Transverse colon (tissue), 4 donors: ENCODE measurements at regions not wholly inside any gene's neighbourhood (a gene's known extent, or its start where the extent isn't known, plus 50 kb on each side); places are given as distances from the start of the nearest gene placed in this dataset.

Source experiments
- DNase-seq: peaks from one replicate; pipeline ENCODE4 v3.0.0-alpha.2; 2019
- H3K27ac ChIP-seq, 4 donors: fragments of 200-600 bp; sonication (generic); 2 replicates each; pipeline ENCODE4 v1.5.1; 2016 to 2018; ENCODE audit warnings: inconsistent platforms in 4 of 4
- H3K27me3 ChIP-seq: fragments of 200-600 bp; sonication (generic); 2 replicates; pipeline ENCODE4 v1.5.1; 2017; ENCODE audit warnings: inconsistent platforms
- H3K36me3 ChIP-seq, 4 donors: fragments of 200-600 bp; sonication (generic); 2 replicates each; pipeline ENCODE4 v1.5.1; 2017 to 2019; ENCODE audit warnings: inconsistent platforms in 4 of 4
- H3K4me1 ChIP-seq, 4 donors: fragments of 200-600 bp; sonication (generic); 2 replicates each; pipeline ENCODE4 v1.5.1; 2017 to 2020; ENCODE audit warnings: inconsistent platforms in 4 of 4
- H3K4me3 ChIP-seq, 4 donors: fragments of 200-600 bp; sonication (generic); 1 replicate in 1 of 4; 2 replicates in 3 of 4; pipeline versions ENCODE4 v1.5.1 to v1.6.1; 2017 to 2019; ENCODE audit warnings: inconsistent platforms in 4 of 4
- H3K9me3 ChIP-seq, 2 donors: fragments of 200-600 bp; sonication (generic); 2 replicates each; pipeline ENCODE4 v1.5.1; 2017 to 2019; ENCODE audit warnings: inconsistent platforms in 2 of 2
- CTCF ChIP-seq, 5 experiments: fragments of 200-600 bp in 3 of 5; fragments of 450-650 bp in 2 of 5; sonication (generic) in 3 of 5; IDR thresholded peaks; 1 replicate in 2 of 5; 2 replicates in 3 of 5; pipeline ENCODE4 v1.5.1; 2016 to 2017; ENCODE audit warnings: antibody characterized with exemption in 5 of 5, inconsistent platforms in 3 of 5, mild to moderate bottlenecking in 2 of 5, moderate library complexity in 1 of 5
- EP300 ChIP-seq: sonication (generic); formaldehyde crosslinking; IDR thresholded peaks from one replicate; pipeline ENCODE4 v1.6.1; 2017; ENCODE audit warnings: antibody characterized with exemption, low read depth
- POLR2A ChIP-seq: fragments of 450-650 bp; IDR thresholded peaks from one replicate; pipeline ENCODE4 v1.6.1; 2016; ENCODE audit warnings: antibody characterized with exemption, mild to moderate bottlenecking, moderate library complexity
- POLR2AphosphoS5 ChIP-seq, 3 donors: sonication (generic); formaldehyde crosslinking; IDR thresholded peaks; one replicate each; pipeline ENCODE4 v1.6.1; 2016; ENCODE audit warnings: antibody characterized with exemption in 3 of 3
- WGBS, 2 donors: methylation state at CpG; one replicate each; pipeline ENCODE4 v1.1.5; 2018; ENCODE audit warnings: low coverage in 1 of 2; 5-methylcytosine and 5-hydroxymethylcytosine counted together
- in situ Hi-C, 4 donors: fragments of 200-750 bp; cut with MboI; loops; one replicate each; pipeline versions ENCODE4 v1.15.0 to v1.15.1; 2017; ENCODE audit warnings: low sequenced_read_pairs in 3 of 4, low pct_ligation_motif_present in 1 of 4, low pct_unique_long_range_greater_than_20kb in 1 of 4
- intact Hi-C: fragments of 100-400 bp; cut with DNase I; formaldehyde crosslinking; loops from one replicate; pipeline ENCODE4 v1.15.1; 2023; ENCODE audit warnings: low total_unique reads

- no peak for DNase-seq
- H3K27me3 ChIP-seq, result no peaks in the 10 kb centered on the region
- H3K9me3 ChIP-seq, result peaks cover 11 to 16% of the 10 kb centered on the region in 2 donors
- H3K4me3 ChIP-seq, result no peak overlapping the region
- TF ChIP-seq EP300, result no peak
- in situ Hi-C loops (no loop called here), intact Hi-C loops (no loop called here)
- H3K4me1 ChIP-seq, result no peaks in the 10 kb centered on the region
- no peaks in the 10 kb centered on the region for H3K36me3 ChIP-seq
- no peak overlapping the region for H3K27ac ChIP-seq
These were observed 157.6 kb upstream of the TMCC3 start for GRCh38 chr12:94807951-94808350.

DNA sequence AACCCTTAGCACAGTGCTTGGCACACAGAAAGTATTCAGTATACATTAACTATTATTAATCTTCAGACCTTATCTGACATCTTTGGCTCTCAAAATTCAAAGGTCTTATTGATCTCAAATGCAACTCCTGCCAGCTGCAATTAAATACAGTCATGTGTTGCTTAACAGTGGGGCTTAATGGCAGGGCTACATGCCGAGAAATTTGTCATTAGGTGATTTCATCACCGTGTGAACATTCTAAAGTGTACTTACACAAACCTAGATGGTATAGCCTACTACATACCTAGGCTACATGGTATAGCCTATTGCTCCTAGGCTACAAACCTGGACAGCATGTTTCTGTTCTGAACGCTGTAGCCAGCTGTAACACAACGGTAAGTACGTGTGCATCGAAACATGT, 156.3 kb upstream of the TMCC3 start:
- in situ Hi-C loops, result no loop called here
- WGBS, 2 donors, result 88% methylated on average over 6 of the region's 6 CpGs; no CpG with 5 or more reads in 1 of the 2 donors
- no peak for DNase-seq
- no peaks in the 10 kb centered on the region for H3K4me1 ChIP-seq
- no peak overlapping the region for H3K27ac ChIP-seq
- H3K36me3 ChIP-seq, result no peaks in the 10 kb centered on the region
- no peak for TF ChIP-seq CTCF (IDR thresholded peaks at IDR 0.05)
- no peak for TF ChIP-seq POLR2A
- TF ChIP-seq EP300, result no peak
- TF ChIP-seq POLR2AphosphoS5 (IDR thresholded peaks at IDR 0.05), result no peak
- no peak overlapping the region for H3K4me3 ChIP-seq
- H3K27me3 ChIP-seq, result no peaks in the 10 kb centered on the region
- peaks cover 0 to 7% of the 10 kb centered on the region in 2 donors for H3K9me3 ChIP-seq
- intact Hi-C loops, result no loop called here

DNA sequence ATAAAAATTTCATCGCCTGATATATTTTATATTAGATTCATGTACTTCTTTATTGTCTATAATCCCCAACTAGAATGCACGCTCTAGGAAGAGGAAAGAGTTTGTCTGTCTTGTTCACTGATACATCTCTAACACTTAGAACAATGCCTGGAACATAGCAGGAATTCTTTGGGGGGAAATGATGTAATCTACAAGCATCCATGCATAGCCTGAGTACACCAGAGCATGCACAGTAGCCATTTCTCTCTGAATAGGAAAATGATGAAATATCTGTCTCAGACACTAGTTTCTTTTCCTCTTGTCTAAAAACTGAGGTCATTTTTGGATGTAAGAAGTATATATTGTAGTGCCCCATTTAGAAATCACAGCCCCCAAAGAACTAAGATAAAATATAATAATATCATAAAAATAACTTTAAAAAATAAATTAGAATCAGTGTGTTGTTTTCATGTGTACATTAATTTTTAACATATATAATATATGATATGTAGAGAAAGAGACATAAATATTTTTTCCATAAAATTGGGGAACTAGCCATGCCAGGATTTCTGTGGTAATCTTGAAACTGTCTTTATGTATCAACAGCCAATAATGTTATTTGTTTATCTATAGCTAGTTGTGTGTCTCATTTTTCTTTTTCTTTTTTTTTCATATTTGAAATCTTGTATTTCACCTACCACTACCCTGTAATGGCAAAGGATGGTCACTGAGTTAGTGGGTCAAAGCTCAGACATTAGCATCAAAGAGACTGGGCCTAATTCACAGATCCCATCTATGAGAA, 155.6 kb upstream of the TMCC3 start:
- intact Hi-C loops, result no loop called here
- H3K9me3 ChIP-seq, result peaks cover 0 to under 1% of the 10 kb centered on the region in 2 donors
- no peak for DNase-seq
- H3K36me3 ChIP-seq, result no peaks in the 10 kb centered on the region
- no peak overlapping the region for H3K4me3 ChIP-seq
- 93 to 100% methylated on average over 2 of the region's 2 CpGs for WGBS, 2 donors
- no peak for TF ChIP-seq CTCF (IDR thresholded peaks at IDR 0.05)
- TF ChIP-seq EP300, result no peak
- TF ChIP-seq POLR2A, result no peak
- TF ChIP-seq POLR2AphosphoS5 (IDR thresholded peaks at IDR 0.05), result no peak
- H3K4me1 ChIP-seq, result no peaks in the 10 kb centered on the region
- H3K27me3 ChIP-seq, result no peaks in the 10 kb centered on the region
- in situ Hi-C loops, result no loop called here
- H3K27ac ChIP-seq, result no peak overlapping the region

DNA sequence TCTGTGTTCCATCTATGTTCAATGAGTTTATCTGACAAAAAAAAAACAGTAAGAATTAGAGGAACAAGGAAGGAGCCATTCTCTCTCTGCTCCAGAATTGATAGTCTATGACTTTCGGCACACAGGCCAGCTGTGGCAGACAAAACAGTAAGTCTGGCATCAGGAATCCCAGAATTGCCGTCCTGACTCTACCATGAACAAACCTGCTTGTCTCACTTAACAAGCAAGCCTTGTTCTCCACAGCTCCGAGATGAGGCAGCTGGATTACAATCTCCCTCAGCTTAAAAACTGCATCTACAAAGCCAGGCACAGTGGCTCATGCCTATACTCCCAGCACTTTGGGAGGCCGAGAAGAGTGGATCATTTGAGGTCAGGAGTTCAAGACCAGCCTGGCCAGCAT, 153.6 kb upstream of the TMCC3 start:
- TF ChIP-seq POLR2A, result no peak
- DNase-seq, result no peak
- WGBS, 2 donors, result 60 to 72% methylated on average over 1 to 4 of the region's 4 CpGs
- H3K27me3 ChIP-seq, result no peaks in the 10 kb centered on the region
- H3K27ac ChIP-seq, result no peak overlapping the region
- no peaks in the 10 kb centered on the region for H3K4me1 ChIP-seq
- H3K4me3 ChIP-seq, result no peak overlapping the region
- intact Hi-C loops (no loop called here), in situ Hi-C loops (no loop called here)
- no peaks in the 10 kb centered on the region for H3K36me3 ChIP-seq
- no peaks in the 10 kb centered on the region for H3K9me3 ChIP-seq

DNA sequence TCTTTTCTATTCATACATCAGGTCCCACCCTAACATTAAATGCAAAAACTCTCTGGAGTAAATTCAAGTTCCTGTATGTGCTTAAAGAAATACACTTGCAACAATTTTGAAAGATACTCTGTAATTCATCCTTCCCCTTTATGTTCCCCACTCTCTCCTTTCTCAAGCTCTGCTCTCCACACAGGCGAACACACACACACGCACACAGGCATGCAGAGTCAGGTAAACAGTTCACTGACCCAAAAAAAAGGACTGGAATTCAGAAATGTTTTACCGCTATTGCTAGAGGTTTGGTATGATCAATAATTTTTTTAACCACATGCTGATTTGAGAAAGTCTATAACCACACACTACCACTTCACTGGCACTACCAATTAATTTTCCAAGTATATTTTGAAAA, 152.4 kb upstream of the TMCC3 start:
- H3K4me3 ChIP-seq, result no peak overlapping the region
- H3K36me3 ChIP-seq, result no peaks in the 10 kb centered on the region
- in situ Hi-C loops (no loop called here), intact Hi-C loops (no loop called here)
- no peak for DNase-seq
- H3K27ac ChIP-seq, result no peak overlapping the region
- no peaks in the 10 kb centered on the region for H3K4me1 ChIP-seq
- WGBS, 2 donors, result 86 to 97% methylated on average over 3 of the region's 3 CpGs
- TF ChIP-seq CTCF (IDR thresholded peaks at IDR 0.05), result no peak
- TF ChIP-seq POLR2A, result no peak
- TF ChIP-seq EP300, result no peak
- TF ChIP-seq POLR2AphosphoS5 (IDR thresholded peaks at IDR 0.05), result no peak
- H3K9me3 ChIP-seq, result no peaks in the 10 kb centered on the region
- H3K27me3 ChIP-seq, result no peaks in the 10 kb centered on the region
